Testis (tissue), 2 donors: ENCODE measurements at regions not wholly inside any gene's neighbourhood (a gene's known extent, or its start where the extent isn't known, plus 50 kb on each side); places are given as distances from the start of the nearest gene placed in this dataset.

Source experiments
- DNase-seq: peaks from one replicate; pipeline ENCODE4 v3.0.0-alpha.2; 2019
- H3K27ac ChIP-seq, 2 donors: fragments of 200-600 bp; sonication (generic); one replicate each; pipeline ENCODE4 v1.5.1; 2019
- H3K27me3 ChIP-seq: fragments of 200-600 bp; sonication (generic); one replicate; pipeline ENCODE4 v1.5.1; 2019
- H3K36me3 ChIP-seq: fragments of 200-600 bp; sonication (generic); one replicate; pipeline ENCODE4 v1.5.1; 2017; ENCODE audit warnings: low read depth; ENCODE audit errors: missing control alignments
- H3K4me1 ChIP-seq: fragments of 200-600 bp; sonication (generic); one replicate; pipeline ENCODE4 v1.5.1; 2019
- H3K4me3 ChIP-seq, 2 donors: fragments of 200-600 bp; sonication (generic); one replicate each; pipeline ENCODE4 v1.5.1; 2017 to 2019
- H3K9me3 ChIP-seq: fragments of 200-600 bp; sonication (generic); one replicate; pipeline ENCODE4 v1.5.1; 2017
- CTCF ChIP-seq, 3 experiments: fragments of 450-650 bp in 2 of 3; fragments of 200-600 bp in 1 of 3; sonication (generic) in 1 of 3; IDR thresholded peaks; one replicate each; pipeline ENCODE4 v1.5.1; 2016 to 2019; ENCODE audit warnings: antibody characterized with exemption in 3 of 3, mild to moderate bottlenecking in 2 of 3, moderate library complexity in 1 of 3
- POLR2A ChIP-seq: fragments of 450-650 bp; IDR thresholded peaks from one replicate; pipeline ENCODE4 v1.6.1; 2017; ENCODE audit warnings: antibody characterized with exemption, mild to moderate bottlenecking, moderate library complexity
- WGBS, 2 donors: methylation state at CpG; one replicate each; pipeline ENCODE4 v1.1.5; 2018; 5-methylcytosine and 5-hydroxymethylcytosine counted together
- intact Hi-C: fragments of 100-400 bp; cut with DNase I; formaldehyde crosslinking; loops from one replicate; pipeline ENCODE4 v1.15.1; 2023; ENCODE audit warnings: low total_unique reads

- no peaks in the 10 kb centered on the region for H3K4me1 ChIP-seq
- H3K36me3 ChIP-seq = no peaks in the 10 kb centered on the region
- TF ChIP-seq CTCF (IDR thresholded peaks at IDR 0.05) (no peak), POLR2A (no peak)
- no peaks in the 10 kb centered on the region for H3K9me3 ChIP-seq
- no peaks in the 10 kb centered on the region for H3K27me3 ChIP-seq
- intact Hi-C loops = no loop called here
- WGBS, 2 donors = 76 to 77% methylated on average over 2 of the region's 2 CpGs
- no peak for DNase-seq
- no peak overlapping the region for H3K4me3 ChIP-seq
- no peak overlapping the region for H3K27ac ChIP-seq
These were observed 126.4 kb upstream of the KCNQ5 start for GRCh38 chr6:72495441-72495840.

- WGBS, 2 donors = 80 to 82% methylated on average over 3 of the region's 3 CpGs
- intact Hi-C loops = no loop called here
- Histone ChIP-seq H3K36me3 (no peaks in the 10 kb centered on the region), H3K4me3 (no peak overlapping the region), H3K4me1 (no peaks in the 10 kb centered on the region), H3K27me3 (no peaks in the 10 kb centered on the region), H3K9me3 (no peaks in the 10 kb centered on the region), H3K27ac (no peak overlapping the region)
- TF ChIP-seq POLR2A (no peak), CTCF (IDR thresholded peaks at IDR 0.05) (no peak)
- no peak for DNase-seq
These were observed 124.7 kb upstream of the KCNQ5 start for GRCh38 chr6:72497186-72497585.

GRCh38 chr6:72500669-72501068 is 121.2 kb upstream of the KCNQ5 start:
- DNase-seq = no peak
- no peak for TF ChIP-seq CTCF (IDR thresholded peaks at IDR 0.05)
- TF ChIP-seq POLR2A = no peak
- Histone ChIP-seq H3K36me3 (no peaks in the 10 kb centered on the region), H3K27ac (no peak overlapping the region), H3K9me3 (no peaks in the 10 kb centered on the region), H3K4me3 (no peak overlapping the region), H3K4me1 (no peaks in the 10 kb centered on the region), H3K27me3 (no peaks in the 10 kb centered on the region)
- intact Hi-C loops = no loop called here
- whole genome bisulfite sequencing, 2 donors = 90 to 92% methylated on average over 3 of the region's 3 CpGs

GRCh38 chr6:72504406-72504805 is 117.5 kb upstream of the KCNQ5 start:
- DNase-seq = no peak
- WGBS, 2 donors = 73 to 75% methylated on average over 2 of the region's 2 CpGs
- intact Hi-C loops = no loop called here
- H3K9me3 ChIP-seq = no peaks in the 10 kb centered on the region
- no peaks in the 10 kb centered on the region for H3K27me3 ChIP-seq
- H3K4me1 ChIP-seq = no peaks in the 10 kb centered on the region
- TF ChIP-seq CTCF (IDR thresholded peaks at IDR 0.05) (no peak), POLR2A (no peak)
- no peak overlapping the region for H3K4me3 ChIP-seq
- H3K27ac ChIP-seq = no peak overlapping the region
- H3K36me3 ChIP-seq = no peaks in the 10 kb centered on the region

- no peak for DNase-seq
- no peak overlapping the region for H3K4me3 ChIP-seq
- 53 to 70% methylated on average over 2 of the region's 2 CpGs for WGBS, 2 donors
- no peaks in the 10 kb centered on the region for H3K4me1 ChIP-seq
- no peak for TF ChIP-seq CTCF (IDR thresholded peaks at IDR 0.05)
- no peak for TF ChIP-seq POLR2A
- intact Hi-C loops = no loop called here
- no peaks in the 10 kb centered on the region for H3K36me3 ChIP-seq
- H3K27me3 ChIP-seq = no peaks in the 10 kb centered on the region
- H3K9me3 ChIP-seq = no peaks in the 10 kb centered on the region
- no peak overlapping the region for H3K27ac ChIP-seq
These were observed 116.4 kb upstream of the KCNQ5 start for GRCh38 chr6:72505446-72505845.
